KMS-11 (cell line): ENCODE measurements at regions not wholly inside any gene's neighbourhood (a gene's known extent, or its start where the extent isn't known, plus 50 kb on each side); places are given as distances from the start of the nearest gene placed in this dataset.

ENCODE experiments used
- H2AFZ ChIP-seq: fragments of 200-600 bp; sonication (generic); 2 replicates; pipeline ENCODE4 v1.6.1; 2016; ENCODE audit warnings: antibody characterized with exemption, mixed run types, low read depth
- H3K27ac ChIP-seq: fragments of 200-600 bp; sonication (generic); 2 replicates; pipeline ENCODE4 v1.6.1; 2016; ENCODE audit warnings: mild to moderate bottlenecking, mixed run types
- H3K27me3 ChIP-seq: fragments of 200-600 bp; sonication (generic); 2 replicates; pipeline ENCODE4 v1.6.1; 2017; ENCODE audit warnings: mild to moderate bottlenecking, low read depth, mixed run types, moderate library complexity; ENCODE audit not compliant: insufficient read depth
- H3K36me3 ChIP-seq: fragments of 200-600 bp; sonication (generic); 2 replicates; pipeline ENCODE4 v1.6.1; 2017; ENCODE audit warnings: mild to moderate bottlenecking, mixed run types; ENCODE audit not compliant: insufficient read depth
- H3K4me1 ChIP-seq: fragments of 200-600 bp; sonication (generic); 2 replicates; pipeline ENCODE4 v1.6.1; 2016; ENCODE audit warnings: mild to moderate bottlenecking, low read depth, mixed run types; ENCODE audit not compliant: poor library complexity, severe bottlenecking
- H3K4me2 ChIP-seq: fragments of 200-600 bp; sonication (generic); 2 replicates; pipeline ENCODE4 v1.7.0; 2016; ENCODE audit warnings: mild to moderate bottlenecking, mixed run types
- H3K4me3 ChIP-seq: fragments of 200-600 bp; sonication (generic); IDR thresholded peaks from 2 replicates; pipeline ENCODE4 v1.6.1; 2017; ENCODE audit warnings: low read depth, low read length, mixed read lengths; ENCODE audit not compliant: insufficient read depth
- H3K79me2 ChIP-seq: fragments of 200-600 bp; sonication (generic); 2 replicates; pipeline ENCODE4 v1.6.1; 2016; ENCODE audit warnings: low read depth, mixed run types; ENCODE audit not compliant: insufficient read depth
- H3K9ac ChIP-seq: fragments of 200-600 bp; sonication (generic); 2 replicates; pipeline ENCODE4 v1.6.1; 2016; ENCODE audit warnings: mild to moderate bottlenecking, mixed run types
- H4K20me1 ChIP-seq: fragments of 200-600 bp; sonication (generic); 2 replicates; pipeline ENCODE4 v1.6.1; 2016; ENCODE audit warnings: mild to moderate bottlenecking, mixed run types; ENCODE audit not compliant: insufficient read depth
- TF ChIP-seq, protein P1 (sequence below): fragments of 200-600 bp; sonication (generic); conservative IDR thresholded peaks from 2 replicates; pipeline ENCODE4 v1.6.1; 2017; ENCODE audit warnings: low read depth, mild to moderate bottlenecking, antibody characterized with exemption, low read length, moderate library complexity, mixed read lengths

DNA sequence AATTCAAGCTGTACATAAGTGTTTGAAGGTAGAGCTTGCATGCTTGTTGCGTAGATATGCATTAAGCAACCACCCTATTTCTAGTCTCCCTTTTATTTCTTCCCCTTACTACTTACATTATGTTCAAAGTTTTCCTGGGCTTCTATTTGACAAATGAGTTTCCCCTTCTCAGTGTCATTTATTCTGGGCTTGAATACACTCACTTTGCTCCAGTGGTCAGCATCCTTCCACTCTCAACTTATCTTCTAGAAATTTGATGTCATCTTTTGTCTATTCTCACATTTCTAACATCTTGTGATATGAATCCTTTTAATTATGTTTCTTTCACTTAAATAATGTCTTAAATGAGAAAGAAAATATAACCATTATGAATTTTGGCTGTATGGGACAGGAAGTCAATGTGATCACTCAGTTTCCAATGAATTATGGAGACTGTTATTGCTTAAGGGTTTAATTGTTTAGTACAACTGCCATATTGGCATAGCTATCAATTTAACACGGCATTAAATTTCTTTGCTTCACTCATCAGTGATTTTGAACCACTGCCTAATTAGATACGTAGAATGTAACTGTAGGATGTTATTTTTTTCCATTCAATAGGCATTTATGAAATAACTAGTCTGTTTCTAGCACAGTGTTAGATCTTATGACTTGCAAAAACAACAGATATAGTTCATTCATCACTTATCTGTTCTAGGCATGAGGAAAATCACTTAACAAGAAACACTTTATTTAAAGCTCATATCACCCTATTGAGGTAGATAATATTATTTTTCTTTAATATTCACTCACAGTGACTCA lies 105.5 kb upstream of the CDH12 start:
- H3K4me3 ChIP-seq, result no peak overlapping the region
- no peak overlapping the region for H2AFZ ChIP-seq
- no peak overlapping the region for H3K27ac ChIP-seq
- TF ChIP-seq, protein P1, sequence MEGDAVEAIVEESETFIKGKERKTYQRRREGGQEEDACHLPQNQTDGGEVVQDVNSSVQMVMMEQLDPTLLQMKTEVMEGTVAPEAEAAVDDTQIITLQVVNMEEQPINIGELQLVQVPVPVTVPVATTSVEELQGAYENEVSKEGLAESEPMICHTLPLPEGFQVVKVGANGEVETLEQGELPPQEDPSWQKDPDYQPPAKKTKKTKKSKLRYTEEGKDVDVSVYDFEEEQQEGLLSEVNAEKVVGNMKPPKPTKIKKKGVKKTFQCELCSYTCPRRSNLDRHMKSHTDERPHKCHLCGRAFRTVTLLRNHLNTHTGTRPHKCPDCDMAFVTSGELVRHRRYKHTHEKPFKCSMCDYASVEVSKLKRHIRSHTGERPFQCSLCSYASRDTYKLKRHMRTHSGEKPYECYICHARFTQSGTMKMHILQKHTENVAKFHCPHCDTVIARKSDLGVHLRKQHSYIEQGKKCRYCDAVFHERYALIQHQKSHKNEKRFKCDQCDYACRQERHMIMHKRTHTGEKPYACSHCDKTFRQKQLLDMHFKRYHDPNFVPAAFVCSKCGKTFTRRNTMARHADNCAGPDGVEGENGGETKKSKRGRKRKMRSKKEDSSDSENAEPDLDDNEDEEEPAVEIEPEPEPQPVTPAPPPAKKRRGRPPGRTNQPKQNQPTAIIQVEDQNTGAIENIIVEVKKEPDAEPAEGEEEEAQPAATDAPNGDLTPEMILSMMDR, result no peak
- H3K4me2 ChIP-seq, result no peak overlapping the region
- no peaks in the 10 kb centered on the region for H3K36me3 ChIP-seq
- no peaks in the 10 kb centered on the region for H3K4me1 ChIP-seq
- H3K79me2 ChIP-seq, result no peaks in the 10 kb centered on the region
- H4K20me1 ChIP-seq, result no peaks in the 10 kb centered on the region
- H3K9ac ChIP-seq, result no peak overlapping the region
- H3K27me3 ChIP-seq, result no peaks in the 10 kb centered on the region

DNA sequence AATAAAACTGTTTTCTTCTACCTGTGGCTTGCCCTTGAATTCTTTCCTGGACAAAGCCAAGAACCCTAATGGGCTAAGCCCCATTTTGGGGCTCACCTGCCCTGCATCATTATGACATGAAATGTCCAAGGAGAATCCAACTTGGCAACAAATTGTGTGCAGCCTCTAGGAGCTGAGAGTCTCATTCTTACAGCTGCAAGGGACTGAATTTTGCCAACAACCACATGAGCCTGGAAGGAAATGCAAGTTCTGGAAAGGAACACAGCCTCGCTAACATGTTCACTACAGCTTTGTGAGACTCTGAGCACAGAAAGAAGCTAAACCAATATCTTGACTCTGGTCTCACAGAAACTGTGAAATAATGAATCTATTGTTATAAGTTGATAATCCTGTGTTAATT lies 94.8 kb upstream of the CDH12 start:
- Histone ChIP-seq H3K4me3 (no peak overlapping the region), H3K27ac (no peak overlapping the region), H4K20me1 (no peaks in the 10 kb centered on the region), H3K36me3 (no peaks in the 10 kb centered on the region), H3K79me2 (no peaks in the 10 kb centered on the region), H3K27me3 (no peaks in the 10 kb centered on the region), H3K4me1 (no peaks in the 10 kb centered on the region), H3K4me2 (no peak overlapping the region), H3K9ac (no peak overlapping the region), H2AFZ (no peak overlapping the region)
- TF ChIP-seq, protein P1, result no peak

DNA sequence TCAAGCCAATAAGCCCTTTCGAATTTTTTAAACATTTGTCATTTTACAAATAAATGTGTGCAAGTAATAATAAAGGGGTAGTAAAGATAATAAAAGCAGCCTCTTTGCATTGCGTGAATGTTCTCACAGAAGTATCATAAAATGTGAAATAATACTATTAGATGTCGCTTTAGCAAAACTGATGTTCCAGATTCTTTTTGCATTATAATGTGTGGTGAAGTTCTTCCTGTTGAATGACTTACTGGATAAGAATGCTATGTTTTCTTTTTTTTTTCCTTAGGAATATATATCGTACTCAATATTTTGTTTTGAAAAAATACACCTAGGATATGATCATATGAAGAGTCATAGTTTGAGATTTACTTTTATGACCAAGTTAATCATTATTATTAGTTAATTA lies 85.2 kb upstream of the CDH12 start:
- H4K20me1 ChIP-seq, result no peaks in the 10 kb centered on the region
- H3K9ac ChIP-seq, result no peak overlapping the region
- no peak overlapping the region for H3K27ac ChIP-seq
- no peaks in the 10 kb centered on the region for H3K36me3 ChIP-seq
- H3K79me2 ChIP-seq, result no peaks in the 10 kb centered on the region
- no peak overlapping the region for H2AFZ ChIP-seq
- no peaks in the 10 kb centered on the region for H3K27me3 ChIP-seq
- H3K4me2 ChIP-seq, result no peak overlapping the region
- H3K4me1 ChIP-seq, result no peaks in the 10 kb centered on the region
- TF ChIP-seq, protein P1, result no peak
- H3K4me3 ChIP-seq, result no peak overlapping the region

DNA sequence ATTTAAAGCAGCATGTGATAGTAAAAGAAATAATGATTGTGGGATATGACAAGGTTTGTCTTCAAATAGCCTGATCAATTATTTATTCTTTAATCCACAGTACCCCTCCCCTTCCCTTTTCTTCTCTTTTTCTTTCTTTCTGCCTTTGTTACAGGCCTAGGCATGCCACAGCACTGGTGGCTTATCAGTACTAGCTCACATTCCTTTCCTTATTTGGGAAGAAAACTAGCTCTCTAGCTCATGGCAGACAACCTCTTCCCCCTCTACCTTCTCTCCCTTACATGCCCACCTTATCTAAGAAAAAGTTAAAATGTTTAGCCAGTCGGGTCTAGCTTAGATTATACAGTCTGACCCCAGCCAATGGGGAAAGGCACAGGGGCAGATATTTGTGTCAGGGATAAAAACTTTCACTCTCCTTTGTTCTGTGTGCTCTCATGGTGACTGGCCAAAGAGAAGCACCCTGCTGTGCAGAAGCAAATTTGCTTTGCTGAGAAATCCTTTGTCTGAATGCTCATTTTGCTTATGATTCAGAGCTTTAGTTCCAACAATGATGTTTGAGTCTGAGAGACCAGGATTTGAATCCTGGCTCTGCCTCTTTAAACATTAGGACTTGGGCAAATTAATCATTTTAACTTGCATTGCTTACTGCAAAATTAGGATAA lies 75.8 kb upstream of the CDH12 start:
- Histone ChIP-seq H3K4me3 (no peak overlapping the region), H3K4me1 (no peaks in the 10 kb centered on the region), H3K9ac (no peak overlapping the region), H2AFZ (no peak overlapping the region), H3K79me2 (no peaks in the 10 kb centered on the region), H3K36me3 (no peaks in the 10 kb centered on the region), H3K27ac (no peak overlapping the region), H3K4me2 (no peak overlapping the region), H3K27me3 (no peaks in the 10 kb centered on the region), H4K20me1 (no peaks in the 10 kb centered on the region)
- TF ChIP-seq, protein P1, result no peak
